B cell (primary cell): ENCODE measurements at regions not wholly inside any gene's neighbourhood (a gene's known extent, or its start where the extent isn't known, plus 50 kb on each side); places are given as distances from the start of the nearest gene placed in this dataset.

Experiments
- ATAC-seq: fragments of 200-7000 bp; cut with Tn5 transposase; one replicate; pipeline ENCODE4 v1.10.0; 2021; ENCODE audit warnings: low read depth, mild to moderate bottlenecking, moderate number of reproducible peaks, moderate library complexity
- CTCF ChIA-PET: fragments of 350-600 bp; sonication (Branson Sonifier 250); formaldehyde crosslinking; loops from one replicate; lab custom pipeline; 2021; ENCODE audit warnings: antibody characterized with exemption, inconsistent platforms; lab: Charles Lee
- POLR2A ChIA-PET: fragments of 350-600 bp; sonication (Branson Sonifier 250); formaldehyde crosslinking; loops from one replicate; lab custom pipeline; 2021; ENCODE audit warnings: antibody characterized with exemption; lab: Charles Lee
- DNase-seq: peaks from one replicate; pipeline ENCODE4 v3.0.0; 2013
- H2AFZ ChIP-seq: 2 replicates; pipeline ENCODE4 v1.6.1; 2012; ENCODE audit warnings: mild to moderate bottlenecking, low read depth, low read length; ENCODE audit not compliant: insufficient read depth, poor library complexity, severe bottlenecking
- H3K27ac ChIP-seq, 2 donors: 1 replicate in 1 of 2; 2 replicates in 1 of 2; pipeline ENCODE4 v1.5.1; 2012 to 2013; ENCODE audit warnings: low read length in 2 of 2, mild to moderate bottlenecking in 2 of 2, moderate library complexity in 1 of 2
- H3K27me3 ChIP-seq, 4 experiments: fragments of 200-600 bp in 1 of 4; sonication (generic) in 1 of 4; replicated peaks in 1 of 4; 1 replicate in 2 of 4; 2 replicates in 2 of 4; pipeline versions ENCODE4 v1.6.1 to v1.7.0; 2013 to 2016; ENCODE audit warnings: low read length in 3 of 4, mild to moderate bottlenecking in 2 of 4, mixed read lengths in 1 of 4, moderate library complexity in 1 of 4; ENCODE audit not compliant: insufficient read depth in 4 of 4, control insufficient read depth in 3 of 4; ENCODE audit errors: control extremely low read depth in 1 of 4
- H3K36me3 ChIP-seq, 2 experiments: replicated peaks in 1 of 2; 1 replicate in 1 of 2; 2 replicates in 1 of 2; pipeline versions ENCODE4 v1.6.1 to v1.7.1; 2013; ENCODE audit warnings: low read length in 1 of 2; ENCODE audit not compliant: insufficient read depth in 2 of 2, control insufficient read depth in 1 of 2; ENCODE audit errors: control extremely low read depth in 1 of 2, extremely low read depth in 1 of 2
- H3K4me1 ChIP-seq, 2 donors: fragments of 200-600 bp in 1 of 2; sonication (generic) in 1 of 2; 1 replicate in 1 of 2; 2 replicates in 1 of 2; pipeline versions ENCODE4 v1.5.1 to v1.6.1; 2013 to 2017; ENCODE audit warnings: low read length in 2 of 2; ENCODE audit not compliant: control insufficient read depth in 2 of 2, insufficient read depth in 2 of 2
- H3K4me2 ChIP-seq: replicated peaks from 2 replicates; pipeline ENCODE3; 2012; ENCODE audit warnings: mild to moderate bottlenecking, low read depth, low read length; ENCODE audit not compliant: poor library complexity, severe bottlenecking
- H3K4me3 ChIP-seq, 5 experiments: fragments of 200-600 bp in 1 of 5; sonication (generic) in 1 of 5; 1 replicate in 3 of 5; 2 replicates in 2 of 5; pipeline versions ENCODE4 v1.5.1 to v1.7.0; 2011 to 2016; ENCODE audit warnings: low read length in 4 of 5, mild to moderate bottlenecking in 4 of 5, low read depth in 2 of 5, control low read depth in 1 of 5, moderate library complexity in 1 of 5; ENCODE audit not compliant: insufficient read depth in 1 of 5; ENCODE audit errors: control extremely low read depth in 1 of 5, extremely low read depth in 1 of 5
- H3K79me2 ChIP-seq: fragments of 200-600 bp; sonication (generic); one replicate; pipeline ENCODE4 v1.6.0; 2016; ENCODE audit warnings: low read length; ENCODE audit not compliant: control insufficient read depth, insufficient read depth
- H3K9ac ChIP-seq: fragments of 200-600 bp; sonication (generic); 2 replicates; pipeline ENCODE4 v1.6.1; 2017; ENCODE audit warnings: mild to moderate bottlenecking, low read length, moderate library complexity
- H3K9me3 ChIP-seq, 3 donors: one replicate each; pipeline versions ENCODE4 v1.6.1 to v1.7.1; 2013; ENCODE audit warnings: low read length in 2 of 3; ENCODE audit not compliant: control insufficient read depth in 2 of 3, insufficient read depth in 1 of 3; ENCODE audit errors: control extremely low read depth in 1 of 3
- H4K20me1 ChIP-seq: 2 replicates; pipeline ENCODE4 v1.6.0; 2012; ENCODE audit warnings: mild to moderate bottlenecking, low read length; ENCODE audit not compliant: insufficient read depth, control insufficient read depth, poor library complexity, severe bottlenecking
- H3K27ac Mint-ChIP-seq: one replicate; pipeline ENCODE4 v1.8.0; 2021; ENCODE audit warnings: mixed read lengths
- H3K27me3 Mint-ChIP-seq: one replicate; pipeline ENCODE4 v1.8.0; 2021; ENCODE audit warnings: mixed read lengths
- H3K4me1 Mint-ChIP-seq: one replicate; pipeline ENCODE4 v1.8.0; 2021; ENCODE audit warnings: mixed read lengths
- H3K4me3 Mint-ChIP-seq: one replicate; pipeline ENCODE4 v1.8.0; 2021; ENCODE audit warnings: mixed read lengths
- H3K9me3 Mint-ChIP-seq: one replicate; pipeline ENCODE4 v1.8.0; 2022; ENCODE audit warnings: mixed read lengths; ENCODE audit not compliant: insufficient read depth
- EZH2 ChIP-seq: IDR thresholded peaks from 2 replicates; pipeline ENCODE4 v1.6.1; 2012; ENCODE audit warnings: borderline replicate concordance, low read depth, mild to moderate bottlenecking, moderate library complexity, low read length; ENCODE audit not compliant: insufficient read depth, poor library complexity, severe bottlenecking
- WGBS: methylation state at CpG from one replicate; pipeline ENCODE4 v1.1.5; 2013; ENCODE audit warnings: missing lambda C conversion rate; ENCODE audit not compliant: insufficient coverage; 5-methylcytosine and 5-hydroxymethylcytosine counted together
- intact Hi-C: fragments of 100-400 bp; cut with micrococcal nuclease; formaldehyde crosslinking; loops from one replicate; pipeline ENCODE4 v1.10.0; 2022
- TF ChIP-seq, protein P1 (sequence below): fragments of 200-600 bp; IDR thresholded peaks from one replicate; pipeline ENCODE4 v1.8.0; 2022; ENCODE audit warnings: antibody characterized with exemption, mild to moderate bottlenecking

- no peaks in the 10 kb centered on the region for H3K27me3 Mint-ChIP-seq
- intact Hi-C loops = no loop called here
- no peak overlapping the region for H3K27ac Mint-ChIP-seq
- Histone ChIP-seq H3K4me1 (no peaks in the 10 kb centered on the region), H3K79me2 (no peaks in the 10 kb centered on the region), H3K4me3 (no peak overlapping the region), H2AFZ (no peak overlapping the region), H3K27me3 (no peaks in the 10 kb centered on the region), H4K20me1 (no peaks in the 10 kb centered on the region), H3K27ac (no peak overlapping the region), H3K4me2 (no peak overlapping the region), H3K36me3 (no peaks in the 10 kb centered on the region), H3K9ac (no peak overlapping the region), H3K9me3 (peaks cover 0 to 3% (median 0%) of the 10 kb centered on the region in 3 donors)
- no peaks in the 10 kb centered on the region for H3K4me1 Mint-ChIP-seq
- H3K4me3 Mint-ChIP-seq = no peak overlapping the region
- ATAC-seq = no peak
- TF ChIP-seq, protein P1, sequence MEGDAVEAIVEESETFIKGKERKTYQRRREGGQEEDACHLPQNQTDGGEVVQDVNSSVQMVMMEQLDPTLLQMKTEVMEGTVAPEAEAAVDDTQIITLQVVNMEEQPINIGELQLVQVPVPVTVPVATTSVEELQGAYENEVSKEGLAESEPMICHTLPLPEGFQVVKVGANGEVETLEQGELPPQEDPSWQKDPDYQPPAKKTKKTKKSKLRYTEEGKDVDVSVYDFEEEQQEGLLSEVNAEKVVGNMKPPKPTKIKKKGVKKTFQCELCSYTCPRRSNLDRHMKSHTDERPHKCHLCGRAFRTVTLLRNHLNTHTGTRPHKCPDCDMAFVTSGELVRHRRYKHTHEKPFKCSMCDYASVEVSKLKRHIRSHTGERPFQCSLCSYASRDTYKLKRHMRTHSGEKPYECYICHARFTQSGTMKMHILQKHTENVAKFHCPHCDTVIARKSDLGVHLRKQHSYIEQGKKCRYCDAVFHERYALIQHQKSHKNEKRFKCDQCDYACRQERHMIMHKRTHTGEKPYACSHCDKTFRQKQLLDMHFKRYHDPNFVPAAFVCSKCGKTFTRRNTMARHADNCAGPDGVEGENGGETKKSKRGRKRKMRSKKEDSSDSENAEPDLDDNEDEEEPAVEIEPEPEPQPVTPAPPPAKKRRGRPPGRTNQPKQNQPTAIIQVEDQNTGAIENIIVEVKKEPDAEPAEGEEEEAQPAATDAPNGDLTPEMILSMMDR = no peak
- no peak for TF ChIP-seq EZH2
- DNase-seq = no peak
- ChIA-PET POLR2A (no interaction called here), CTCF (no interaction called here)
- H3K9me3 Mint-ChIP-seq = peaks cover 4% of the 10 kb centered on the region
Observed at GRCh38 chr18:60982928-60983327, 350.3 kb upstream of the CDH20 start.

DNA sequence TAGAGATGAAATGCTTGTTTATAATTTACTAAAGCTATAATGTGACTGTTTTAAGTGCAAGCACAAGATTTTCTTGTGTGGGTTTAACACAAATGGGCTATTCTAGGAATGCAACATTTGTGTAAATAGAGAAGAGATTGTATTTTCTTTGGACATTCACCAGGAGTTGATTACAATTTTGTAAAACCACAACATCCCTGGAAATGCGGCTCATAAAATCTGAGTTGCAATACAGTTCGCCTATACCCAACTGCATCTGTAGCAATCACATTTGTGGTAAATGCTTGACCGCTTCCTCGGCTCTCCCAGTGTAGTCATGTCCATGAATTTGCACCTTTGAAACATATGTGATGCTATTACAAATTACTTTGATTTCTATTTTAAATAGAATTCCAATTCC lies 348.7 kb upstream of the CDH20 start:
- Mint-ChIP-seq H3K27me3 (no peaks in the 10 kb centered on the region), H3K4me3 (no peak overlapping the region), H3K9me3 (peaks cover 4% of the 10 kb centered on the region), H3K4me1 (no peaks in the 10 kb centered on the region), H3K27ac (no peak overlapping the region)
- Histone ChIP-seq H3K79me2 (no peaks in the 10 kb centered on the region), H3K4me3 (no peak overlapping the region), H3K9ac (no peak overlapping the region), H3K36me3 (no peaks in the 10 kb centered on the region), H3K4me1 (no peaks in the 10 kb centered on the region), H4K20me1 (no peaks in the 10 kb centered on the region), H2AFZ (no peak overlapping the region), H3K4me2 (no peak overlapping the region), H3K27ac (no peak overlapping the region), H3K9me3 (peaks cover 0 to 3% (median 0%) of the 10 kb centered on the region in 3 donors), H3K27me3 (no peaks in the 10 kb centered on the region)
- no CpG with 5 or more reads among the region's 4 CpGs for WGBS
- intact Hi-C loops = no loop called here
- POLR2A ChIA-PET = no interaction called here
- CTCF ChIA-PET = no interaction called here
- ATAC-seq = no peak
- TF ChIP-seq, protein P1 = no peak
- TF ChIP-seq EZH2 = no peak
- no peak for DNase-seq
